GM20000 (cell line): ENCODE measurements at regions not wholly inside any gene's neighbourhood (a gene's known extent, or its start where the extent isn't known, plus 50 kb on each side); places are given as distances from the start of the nearest gene placed in this dataset.

Experiments
- DNase-seq: peaks from one replicate; pipeline ENCODE4 v3.0.0; 2012; ENCODE audit warnings: low spot score
- TF ChIP-seq, protein P1 (sequence below): IDR thresholded peaks from 2 replicates; pipeline ENCODE4 v1.5.1; 2012; ENCODE audit warnings: mild to moderate bottlenecking, control low read depth; ENCODE audit errors: extremely low read depth, missing control alignments

DNA sequence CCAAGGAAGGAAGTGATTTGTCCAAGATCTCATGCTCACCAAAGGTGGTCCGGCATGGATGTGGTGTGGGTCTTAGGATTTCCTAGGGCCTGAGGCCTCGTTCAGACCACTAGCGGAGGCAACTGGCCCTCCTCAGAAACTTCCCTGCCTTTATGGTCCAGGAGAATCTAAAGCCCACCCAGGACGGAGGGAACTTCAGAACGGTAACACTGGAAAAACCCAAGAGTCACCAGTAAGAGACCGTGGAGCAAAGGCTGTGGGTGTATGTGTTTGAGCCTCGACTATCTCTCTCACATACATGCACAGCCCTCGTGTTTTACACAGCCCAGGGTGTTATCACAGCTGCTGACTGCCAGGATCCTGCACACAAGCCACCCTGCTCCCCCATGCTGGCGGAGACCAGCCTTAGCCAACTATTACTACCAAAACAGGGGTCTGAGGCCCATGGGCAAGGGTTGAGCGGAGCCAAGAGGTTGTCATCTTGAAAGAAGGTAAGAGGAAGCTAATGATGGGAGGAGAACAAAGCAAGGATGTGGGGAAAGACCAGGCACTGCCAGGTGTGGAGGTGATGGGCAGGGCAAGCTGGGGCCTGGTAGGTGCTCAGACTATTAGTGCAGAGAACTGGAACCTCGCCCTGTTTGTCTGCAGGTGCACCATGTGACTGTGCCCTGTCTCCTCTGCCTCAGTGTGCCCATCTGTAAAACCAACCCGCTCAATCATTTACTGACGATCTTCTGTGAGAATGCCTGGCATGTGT, 170.2 kb upstream of the ZMIZ1 start:
- DNase-seq, result no peak
- TF ChIP-seq, protein P1, sequence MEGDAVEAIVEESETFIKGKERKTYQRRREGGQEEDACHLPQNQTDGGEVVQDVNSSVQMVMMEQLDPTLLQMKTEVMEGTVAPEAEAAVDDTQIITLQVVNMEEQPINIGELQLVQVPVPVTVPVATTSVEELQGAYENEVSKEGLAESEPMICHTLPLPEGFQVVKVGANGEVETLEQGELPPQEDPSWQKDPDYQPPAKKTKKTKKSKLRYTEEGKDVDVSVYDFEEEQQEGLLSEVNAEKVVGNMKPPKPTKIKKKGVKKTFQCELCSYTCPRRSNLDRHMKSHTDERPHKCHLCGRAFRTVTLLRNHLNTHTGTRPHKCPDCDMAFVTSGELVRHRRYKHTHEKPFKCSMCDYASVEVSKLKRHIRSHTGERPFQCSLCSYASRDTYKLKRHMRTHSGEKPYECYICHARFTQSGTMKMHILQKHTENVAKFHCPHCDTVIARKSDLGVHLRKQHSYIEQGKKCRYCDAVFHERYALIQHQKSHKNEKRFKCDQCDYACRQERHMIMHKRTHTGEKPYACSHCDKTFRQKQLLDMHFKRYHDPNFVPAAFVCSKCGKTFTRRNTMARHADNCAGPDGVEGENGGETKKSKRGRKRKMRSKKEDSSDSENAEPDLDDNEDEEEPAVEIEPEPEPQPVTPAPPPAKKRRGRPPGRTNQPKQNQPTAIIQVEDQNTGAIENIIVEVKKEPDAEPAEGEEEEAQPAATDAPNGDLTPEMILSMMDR, result no peak

DNA sequence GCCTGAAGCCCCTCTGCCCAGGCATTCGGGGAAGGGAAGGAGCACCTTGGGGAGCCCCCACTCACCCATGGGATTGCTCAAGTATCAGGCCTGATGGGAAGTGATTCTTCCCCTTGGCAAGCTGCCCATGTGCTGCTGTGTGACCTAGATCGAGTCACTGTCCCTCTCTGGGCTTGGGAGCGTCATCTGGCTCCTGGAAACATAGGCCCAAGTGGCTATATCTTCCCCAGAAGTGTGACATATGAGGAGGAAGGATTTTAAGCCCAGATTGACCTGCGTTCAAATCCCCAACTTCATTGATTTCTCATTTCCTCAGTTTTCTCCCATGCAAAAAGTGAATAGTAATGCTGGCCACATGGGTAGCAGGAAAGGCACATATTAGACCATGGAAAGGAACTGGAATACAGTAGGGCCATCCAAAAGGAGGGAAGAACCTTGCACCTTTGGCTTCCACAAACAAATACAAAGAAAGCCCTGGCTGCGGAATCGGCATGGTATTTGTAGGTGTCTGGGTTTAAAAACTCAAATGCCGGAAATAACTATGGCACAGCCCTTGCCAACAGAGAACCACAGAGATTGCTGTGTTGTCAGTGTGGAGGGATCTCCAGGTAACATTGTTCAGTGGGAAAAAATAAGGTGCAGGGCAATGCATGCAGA, 169.5 kb upstream of the ZMIZ1 start:
- no peak for DNase-seq
- TF ChIP-seq, protein P1, result no peak

DNA sequence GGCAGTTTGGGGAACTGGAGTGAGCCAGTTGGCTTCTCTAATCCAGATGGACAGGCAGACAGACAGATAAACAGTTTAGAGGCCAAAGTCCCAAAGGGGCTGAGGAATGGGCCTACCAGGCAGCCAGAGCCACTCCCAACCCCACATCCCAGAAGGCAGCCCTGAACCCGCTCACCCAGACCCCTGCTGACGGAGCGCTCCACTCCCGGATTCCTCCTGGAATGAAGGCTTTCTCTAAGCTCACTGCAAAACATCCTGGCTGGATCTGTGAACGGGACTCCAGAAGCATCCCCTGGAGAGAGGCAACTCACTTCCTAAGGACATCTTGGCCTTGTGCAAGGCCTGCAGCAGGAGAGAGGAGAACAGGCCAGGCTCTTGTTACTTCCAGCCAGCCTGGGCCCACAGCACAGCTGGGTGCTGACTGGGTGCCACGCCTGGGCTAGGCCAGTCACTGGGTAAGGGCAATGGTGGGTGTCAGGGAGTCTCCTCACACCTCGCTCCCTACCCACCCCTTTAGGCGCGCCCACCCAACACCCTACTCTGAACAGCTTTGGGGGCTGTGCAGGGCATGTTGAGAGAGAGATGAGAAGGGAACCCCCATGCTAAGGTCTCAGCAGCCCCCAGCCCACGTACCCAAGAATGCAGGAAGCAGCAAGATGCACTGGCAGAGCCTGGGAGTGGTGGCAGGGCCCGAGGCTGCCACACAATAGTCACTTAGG, 168.6 kb upstream of the ZMIZ1 start:
- no peak for DNase-seq
- TF ChIP-seq, protein P1, result no peak

DNA sequence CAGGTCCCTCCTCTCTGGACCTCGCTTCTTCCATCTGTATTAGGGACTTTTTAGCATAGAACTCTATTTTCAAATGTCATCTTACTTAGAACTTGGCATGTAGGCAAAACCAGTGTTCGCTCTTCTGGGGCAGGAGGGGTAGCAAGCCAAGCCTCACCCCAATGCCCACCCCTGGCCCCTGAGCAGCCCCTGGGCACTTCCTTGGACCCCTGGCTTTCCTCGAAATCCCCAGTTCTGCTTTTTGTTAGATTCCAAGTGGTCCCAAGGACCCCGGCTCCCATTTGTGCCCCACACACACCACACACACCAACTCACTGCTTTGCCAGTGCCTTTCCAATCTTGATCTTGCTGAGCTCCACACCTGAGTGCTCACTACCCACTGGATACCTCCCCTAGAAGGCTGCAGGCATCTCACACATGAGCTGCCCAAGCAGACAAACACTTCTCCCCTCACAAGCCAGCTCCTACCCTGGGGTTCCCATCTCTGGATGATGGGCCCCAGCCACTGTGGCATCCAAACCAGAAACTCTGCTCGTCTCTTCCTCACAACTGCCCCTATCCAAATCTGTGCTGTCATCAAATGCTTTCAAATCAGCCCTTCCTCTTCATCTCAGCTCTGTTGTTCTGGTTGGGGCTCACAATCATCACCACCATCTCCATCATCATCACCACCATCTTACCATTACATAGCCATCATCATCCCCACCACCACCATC, 167.9 kb upstream of the ZMIZ1 start:
- no peak for DNase-seq

DNA sequence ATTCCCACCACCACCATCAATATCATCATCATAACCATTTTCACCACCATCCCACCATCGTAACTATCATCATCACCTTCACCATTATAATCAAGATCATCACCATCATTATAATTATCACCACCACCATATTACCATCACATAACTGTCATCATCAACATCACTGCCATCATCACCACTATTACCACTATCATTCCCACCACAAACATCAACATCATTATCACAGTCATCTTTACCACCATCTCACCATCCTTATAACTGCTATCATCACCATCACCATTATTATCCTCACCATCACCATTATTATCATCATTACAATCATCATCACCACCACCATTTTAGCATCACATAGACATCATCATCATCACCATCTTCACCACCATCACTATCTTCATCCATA, 167.1 kb upstream of the ZMIZ1 start:
- no peak for DNase-seq
- TF ChIP-seq, protein P1, result no peak

More for the DNA sequence above, 167.9 kb upstream of the ZMIZ1 start:
- TF ChIP-seq, protein P1, result no peak

DNA sequence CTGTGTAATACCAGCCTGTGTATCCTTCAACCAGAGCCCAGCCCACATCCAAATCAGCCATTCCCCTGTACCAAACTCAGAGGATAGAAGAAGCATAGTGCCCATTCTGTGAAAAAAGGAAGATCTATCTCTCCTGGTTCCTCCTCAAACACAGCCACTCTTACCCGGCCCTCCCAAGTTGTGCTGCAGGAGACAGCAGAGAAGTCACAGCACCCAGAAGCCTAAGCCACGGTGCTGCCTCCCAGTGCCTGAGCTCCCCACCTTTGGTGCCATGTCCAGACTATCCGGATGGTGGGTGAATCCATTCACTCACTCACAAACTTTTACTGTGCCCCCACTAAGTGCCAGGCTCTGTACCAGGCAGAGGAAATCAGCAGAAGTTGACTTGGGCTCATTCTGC, 166.0 kb upstream of the ZMIZ1 start:
- TF ChIP-seq, protein P1, result no peak
- no peak for DNase-seq
